Gastrocnemius medialis (tissue), 4 donors: ENCODE measurements at regions not wholly inside any gene's neighbourhood (a gene's known extent, or its start where the extent isn't known, plus 50 kb on each side); places are given as distances from the start of the nearest gene placed in this dataset.

ENCODE experiments used
- CTCF ChIP-seq, 5 experiments: fragments of 450-650 bp in 3 of 5; fragments of 200-600 bp in 2 of 5; sonication (generic) in 2 of 5; IDR thresholded peaks in 4 of 5; conservative IDR thresholded peaks in 1 of 5; 1 replicate in 4 of 5; 2 replicates in 1 of 5; pipeline ENCODE4 v1.5.1; 2016 to 2019; ENCODE audit warnings: antibody characterized with exemption in 5 of 5, mild to moderate bottlenecking in 3 of 5, moderate library complexity in 3 of 5
- POLR2A ChIP-seq, 2 donors: fragments of 450-650 bp; IDR thresholded peaks; one replicate each; pipeline ENCODE4 v1.6.1; 2017; ENCODE audit warnings: antibody characterized with exemption in 2 of 2, mild to moderate bottlenecking in 2 of 2, moderate library complexity in 2 of 2

DNA sequence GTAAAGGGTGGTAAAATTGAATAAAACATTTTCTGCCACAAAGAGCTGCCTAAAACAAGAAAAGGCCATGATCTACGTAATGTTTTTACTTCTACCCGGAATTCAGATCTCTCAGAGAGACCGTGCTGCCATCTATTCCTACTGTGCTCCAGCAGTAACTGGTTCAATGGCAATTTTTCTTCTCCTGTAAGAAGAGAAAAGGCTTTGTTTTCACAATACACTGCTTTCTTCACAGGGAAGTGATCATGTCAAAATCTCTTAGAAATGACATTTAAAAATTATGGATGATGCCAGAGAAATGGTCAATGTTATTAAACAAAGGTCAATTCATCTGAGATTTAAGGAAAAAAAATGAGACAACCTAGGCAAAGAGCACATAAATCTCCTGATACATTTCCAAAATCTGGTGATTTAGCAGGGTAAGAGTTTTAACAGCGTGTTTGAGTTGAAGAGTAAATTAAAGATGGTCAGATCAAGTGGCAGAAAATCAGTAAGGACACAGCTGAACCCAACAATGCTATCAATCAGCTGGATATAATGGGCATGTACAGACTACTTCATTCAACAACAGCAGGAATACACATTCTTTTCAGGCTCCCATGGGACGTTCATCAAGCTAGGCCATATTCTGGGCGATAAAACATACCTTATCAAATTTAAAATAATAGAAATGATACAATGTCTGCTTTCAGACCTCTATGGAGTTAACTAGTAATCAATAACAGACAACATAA, 523.1 kb downstream of the CHSY3 start:
- TF ChIP-seq CTCF (IDR thresholded peaks at IDR 0.05 in 4 of 5, conservative IDR thresholded peaks at IDR 0.05 in 1 of 5) (no peak), POLR2A (IDR thresholded peaks at IDR 0.05) (no peak)
